CD4-positive, alpha-beta T cell treated with Interleukin-21 for 1 hour (primary cell): ENCODE measurements at regions not wholly inside any gene's neighbourhood (a gene's known extent, or its start where the extent isn't known, plus 50 kb on each side); places are given as distances from the start of the nearest gene placed in this dataset.

ENCODE experiments used
- DNase-seq: peaks from one replicate; pipeline ENCODE4 v3.0.0-alpha.2; 2020

- no peak for DNase-seq
Observed at GRCh38 chr14:83991666-83992065, 1538.3 kb upstream of the FLRT2 start.

DNA sequence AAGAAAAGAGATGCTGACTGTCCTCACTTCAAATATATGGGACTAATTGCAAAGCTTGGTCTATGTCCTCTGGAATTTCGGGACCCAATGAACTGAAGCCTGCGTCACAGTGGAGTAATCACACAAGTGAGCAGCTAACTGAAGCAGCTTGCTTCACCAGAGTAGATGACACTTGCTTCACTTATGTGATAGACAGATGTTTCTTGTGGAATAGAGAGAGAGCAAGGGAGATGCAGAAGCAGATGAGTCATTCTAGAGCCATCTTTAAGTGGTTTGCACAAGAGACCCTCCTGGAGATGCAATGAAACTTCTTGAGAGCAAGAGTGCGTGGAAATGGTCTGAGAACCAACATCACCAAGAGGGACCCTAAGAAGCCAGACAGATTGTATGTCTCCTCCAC is 1537.1 kb upstream of the FLRT2 start:
- no peak for DNase-seq

- DNase-seq = no peak
Observed at GRCh38 chr14:83993545-83993944, 1536.4 kb upstream of the FLRT2 start.

- no peak for DNase-seq
Observed at GRCh38 chr14:83994020-83994419, 1535.9 kb upstream of the FLRT2 start.

DNA sequence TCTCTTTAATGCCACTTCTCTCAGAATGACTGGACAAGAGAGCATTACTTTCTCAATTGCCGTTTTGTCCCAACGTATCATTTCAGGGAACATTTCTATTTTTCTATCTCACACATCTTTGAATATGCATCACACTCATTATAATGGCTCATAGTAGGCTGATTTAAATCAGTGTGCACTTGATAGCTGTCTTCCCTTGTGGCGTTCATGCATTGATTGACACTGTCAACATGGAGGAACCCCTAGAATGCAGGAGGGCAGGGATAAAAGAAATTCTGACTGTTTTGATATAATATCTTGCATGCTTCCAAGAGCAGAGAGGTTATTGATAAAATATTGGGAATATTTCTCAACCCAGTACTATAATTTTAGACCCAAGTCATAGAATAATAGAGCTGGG is 1528.9 kb upstream of the FLRT2 start:
- no peak for DNase-seq

- no peak for DNase-seq
Observed at GRCh38 chr14:84003346-84003745, 1526.6 kb upstream of the FLRT2 start.

GRCh38 chr14:84006643-84007155 is 1523.2 kb upstream of the FLRT2 start:
- DNase-seq = no peak

DNA sequence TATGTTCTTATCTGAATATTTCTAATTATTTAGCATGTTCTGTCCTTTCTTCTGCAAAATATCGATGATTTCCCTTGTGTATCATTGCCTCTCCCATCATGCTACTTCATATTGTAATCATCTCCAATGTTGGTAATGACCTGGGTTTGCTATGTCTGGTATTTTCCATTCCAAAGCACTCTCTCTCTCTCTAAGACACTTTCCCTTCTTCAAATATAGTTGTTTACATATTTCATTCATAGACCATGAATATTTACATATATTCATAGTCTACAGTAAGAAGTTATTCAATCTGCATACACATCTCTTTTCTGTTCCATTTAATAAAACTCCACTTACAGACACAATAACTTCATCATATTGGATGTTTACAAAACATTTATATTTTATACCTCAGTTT is 1516.5 kb upstream of the FLRT2 start:
- DNase-seq = no peak

DNA sequence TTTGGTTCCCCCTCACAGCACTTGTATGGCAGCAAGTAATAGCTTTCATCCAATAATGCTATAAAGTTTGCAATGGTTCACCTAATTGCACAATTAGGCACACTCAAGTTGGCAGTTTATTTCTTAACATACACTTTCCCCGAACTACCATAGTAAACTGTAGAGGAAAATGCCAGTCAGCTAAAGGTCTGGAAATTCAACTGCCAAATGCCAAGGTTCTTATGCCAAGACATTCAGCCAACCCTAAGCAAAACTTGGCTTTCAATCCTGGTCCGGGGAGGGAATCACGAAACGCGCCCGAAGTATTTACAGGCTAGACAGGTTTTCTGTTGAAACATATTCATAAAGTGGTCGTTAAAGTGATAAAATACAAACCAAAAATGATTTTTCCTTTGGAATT is 1512.4 kb upstream of the FLRT2 start:
- no peak for DNase-seq

DNA sequence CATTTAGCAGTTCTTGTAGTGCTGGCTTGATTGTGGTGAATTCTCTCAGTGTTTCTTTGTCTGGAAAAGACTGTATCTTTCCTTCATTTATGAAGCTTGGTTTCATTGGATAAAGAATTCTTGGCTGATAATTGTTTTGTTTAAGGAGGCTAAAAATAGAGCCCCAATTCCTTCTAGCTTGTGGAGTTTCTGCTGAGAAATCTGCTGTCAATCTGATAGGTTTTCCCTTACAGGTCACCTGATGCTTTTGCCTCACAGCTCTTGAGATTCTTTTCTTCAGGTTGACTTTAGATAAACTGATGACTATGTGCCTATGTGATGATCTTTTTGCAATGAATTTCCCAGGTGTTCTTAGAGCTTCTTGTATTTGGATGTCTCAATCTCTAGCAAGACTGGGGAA is 1508.5 kb upstream of the FLRT2 start:
- DNase-seq = no peak

DNA sequence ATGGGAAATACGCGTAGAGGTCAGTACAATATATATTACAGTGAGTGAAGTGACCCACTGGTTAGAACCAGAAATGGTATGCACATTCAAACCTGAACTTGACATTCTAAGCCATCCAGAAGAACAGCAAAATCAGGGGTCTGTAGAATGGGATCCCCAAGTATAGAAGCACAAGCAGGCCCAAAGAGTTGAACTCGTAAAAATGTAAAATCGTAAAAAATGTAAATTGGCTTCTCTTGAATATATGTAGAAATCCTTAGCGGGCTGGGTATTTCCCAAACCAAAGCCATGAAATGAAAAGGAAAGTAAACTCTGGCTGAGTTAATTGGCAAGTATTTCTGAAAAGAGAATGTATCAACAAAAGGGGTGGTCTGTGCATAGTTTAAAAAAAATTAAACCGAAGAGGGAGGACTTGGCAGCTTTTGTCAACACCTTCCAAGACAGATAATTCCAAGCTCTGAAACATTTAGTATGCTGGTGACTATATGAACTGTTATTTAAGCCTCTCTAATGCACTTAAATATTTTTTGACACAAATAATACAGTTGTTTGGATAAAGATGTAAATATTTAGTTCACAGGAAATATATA is 1505.6 kb upstream of the FLRT2 start:
- no peak for DNase-seq

GRCh38 chr14:84025106-84026012 is 1504.6 kb upstream of the FLRT2 start:
- DNase-seq = no peak

GRCh38 chr14:84027351-84027750 is 1502.6 kb upstream of the FLRT2 start:
- no peak for DNase-seq

- no peak for DNase-seq
Observed at GRCh38 chr14:84028080-84028604, 1501.8 kb upstream of the FLRT2 start.

GRCh38 chr14:84029246-84029645 is 1500.7 kb upstream of the FLRT2 start:
- no peak for DNase-seq

GRCh38 chr14:84029720-84030119 is 1500.2 kb upstream of the FLRT2 start:
- no peak for DNase-seq

GRCh38 chr14:84036840-84037239 is 1493.1 kb upstream of the FLRT2 start:
- peak; percentile 16 for DNase-seq

DNA sequence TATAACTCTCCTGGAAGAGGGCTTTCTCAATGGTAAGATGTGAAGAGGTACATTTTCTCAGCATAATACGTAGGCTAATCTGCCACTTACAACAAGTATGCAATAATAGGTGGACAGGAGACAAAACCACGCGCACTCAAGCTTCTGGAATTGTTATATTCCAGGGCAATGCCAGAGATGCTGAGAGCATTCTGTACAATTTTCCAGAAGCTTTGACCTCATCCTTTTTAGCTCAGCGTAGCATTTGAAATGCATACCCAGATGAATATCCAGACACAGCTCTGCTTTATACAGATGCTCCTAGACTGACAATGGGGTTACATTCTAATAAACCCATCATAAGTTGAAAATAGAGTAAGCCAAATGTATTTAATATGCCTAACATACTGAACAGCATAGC is 1492.4 kb upstream of the FLRT2 start:
- no peak for DNase-seq

- no peak for DNase-seq
Observed at GRCh38 chr14:84040101-84040500, 1489.8 kb upstream of the FLRT2 start.

DNA sequence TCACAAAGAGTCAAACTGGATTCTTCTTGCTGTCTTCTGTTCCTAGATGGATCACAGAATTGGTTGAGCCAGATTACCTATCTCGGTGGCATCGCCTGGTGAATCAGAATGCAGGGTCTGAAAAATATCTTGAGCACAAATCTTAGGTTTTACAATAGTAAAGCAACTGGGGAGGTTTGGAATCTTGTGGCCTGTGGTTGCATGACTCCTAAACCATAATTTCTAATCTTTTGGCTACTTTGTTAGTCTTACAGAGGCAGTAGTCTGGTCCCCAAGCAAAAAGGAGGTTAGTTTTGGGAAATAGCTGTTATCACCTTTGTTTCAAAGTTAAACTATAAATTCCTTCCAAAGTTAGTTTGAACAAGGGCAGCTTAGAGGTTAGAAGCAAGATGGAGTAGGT is 1488.5 kb upstream of the FLRT2 start:
- no peak for DNase-seq

DNA sequence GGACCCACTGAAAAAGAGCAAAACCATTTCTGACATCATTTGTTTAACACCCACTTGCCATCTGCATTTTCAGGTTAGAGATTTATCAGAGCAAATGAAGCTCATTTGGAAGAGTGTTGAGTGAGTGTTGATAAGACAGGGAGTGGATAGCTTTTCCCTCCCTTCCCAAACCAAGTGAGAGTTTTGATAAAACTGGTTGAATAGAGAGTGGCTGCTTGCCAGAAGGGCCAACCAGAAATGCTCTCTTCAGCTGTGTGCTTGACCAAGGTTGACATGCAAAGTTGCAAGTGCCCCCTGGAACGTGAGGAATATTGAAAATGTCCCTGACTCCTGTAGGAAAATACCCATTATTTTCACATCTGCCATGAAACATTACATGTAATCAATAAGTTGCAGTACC is 1487.0 kb upstream of the FLRT2 start:
- DNase-seq = no peak

GRCh38 chr14:84064316-84065125 is 1465.4 kb upstream of the FLRT2 start:
- no peak for DNase-seq

GRCh38 chr14:84065811-84066210 is 1464.1 kb upstream of the FLRT2 start:
- no peak for DNase-seq
